IMR-90 (cell line): ENCODE measurements at regions not wholly inside any gene's neighbourhood (a gene's known extent, or its start where the extent isn't known, plus 50 kb on each side); places are given as distances from the start of the nearest gene placed in this dataset.
"Not testable (repeated sequence)": the region's sequence is repeated elsewhere in the genome, so short reads cannot be mapped to it uniquely, and the experiment has no call there.

Experiments
- CEBPB ChIP-seq: IDR thresholded peaks from 2 replicates; pipeline ENCODE4 v1.6.1; 2012; ENCODE audit warnings: low read depth, low read length, improper control_type of control experiment
- CTCF ChIP-seq: conservative IDR thresholded peaks from 2 replicates; pipeline ENCODE4 v1.5.1; 2012; ENCODE audit warnings: mild to moderate bottlenecking, low read depth, low read length, improper control_type of control experiment
- FOS ChIP-seq: fragments of 150-350 bp; IDR thresholded peaks from 2 replicates; pipeline ENCODE4 v1.6.1; 2016; ENCODE audit warnings: low read depth, low read length
- MAZ ChIP-seq: IDR thresholded peaks from 2 replicates; pipeline ENCODE4 v1.6.1; 2012; ENCODE audit warnings: low read depth, mild to moderate bottlenecking, low read length, improper control_type of control experiment, moderate library complexity, borderline replicate concordance
- POLR2A ChIP-seq: IDR thresholded peaks from 2 replicates; pipeline ENCODE4 v1.6.1; 2012; ENCODE audit warnings: mild to moderate bottlenecking, low read depth, low read length
- RAD21 ChIP-seq: IDR thresholded peaks from 2 replicates; pipeline ENCODE4 v1.6.1; 2012; ENCODE audit warnings: low read length, improper control_type of control experiment
- RFX5 ChIP-seq: IDR thresholded peaks from 2 replicates; pipeline ENCODE4 v1.8.0; 2012; ENCODE audit warnings: low read depth, mild to moderate bottlenecking, low read length, moderate library complexity
- SMC3 ChIP-seq: fragments of 150-350 bp; IDR thresholded peaks from 2 replicates; pipeline ENCODE4 v1.6.1; 2016; ENCODE audit warnings: low read depth, mild to moderate bottlenecking, antibody characterized with exemption, low read length, moderate library complexity
- TF ChIP-seq, protein P1 (sequence below): fragments of 150-350 bp; IDR thresholded peaks from 2 replicates; pipeline ENCODE4 v1.6.1; 2017; ENCODE audit warnings: mild to moderate bottlenecking, antibody characterized with exemption, low read length, low read depth

DNA sequence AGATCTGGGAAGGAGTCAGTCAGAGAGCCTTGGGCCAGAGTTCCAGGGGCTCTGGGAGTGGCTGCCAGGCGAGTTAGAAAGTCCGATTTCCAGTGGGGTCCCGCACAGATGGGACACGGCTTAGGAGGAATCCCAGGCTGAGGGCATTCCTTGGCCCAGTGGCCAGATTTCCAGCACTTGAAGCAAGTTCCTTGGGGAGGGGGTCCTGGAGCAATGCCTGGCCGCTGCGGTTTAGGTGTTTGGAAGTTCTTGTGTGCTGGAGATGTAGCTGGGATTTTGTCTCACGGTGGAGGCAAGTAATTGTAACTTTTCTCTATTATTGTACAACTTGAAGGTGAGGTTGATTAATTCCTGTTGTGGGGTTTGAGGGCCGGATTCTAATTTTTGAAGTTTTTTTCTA is 99.5 kb upstream of the SLC25A48 start:
- TF ChIP-seq CEBPB, CTCF, FOS, RAD21, POLR2A, RFX5, MAZ, SMC3: not testable (repeated sequence)
- TF ChIP-seq, protein P1, sequence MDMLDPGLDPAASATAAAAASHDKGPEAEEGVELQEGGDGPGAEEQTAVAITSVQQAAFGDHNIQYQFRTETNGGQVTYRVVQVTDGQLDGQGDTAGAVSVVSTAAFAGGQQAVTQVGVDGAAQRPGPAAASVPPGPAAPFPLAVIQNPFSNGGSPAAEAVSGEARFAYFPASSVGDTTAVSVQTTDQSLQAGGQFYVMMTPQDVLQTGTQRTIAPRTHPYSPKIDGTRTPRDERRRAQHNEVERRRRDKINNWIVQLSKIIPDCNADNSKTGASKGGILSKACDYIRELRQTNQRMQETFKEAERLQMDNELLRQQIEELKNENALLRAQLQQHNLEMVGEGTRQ = not testable (repeated sequence)
